G401.6 (cell line): ENCODE measurements at regions not wholly inside any gene's neighbourhood (a gene's known extent, or its start where the extent isn't known, plus 50 kb on each side); places are given as distances from the start of the nearest gene placed in this dataset.
"Not testable (repeated sequence)": the region's sequence is repeated elsewhere in the genome, so short reads cannot be mapped to it uniquely, and the experiment has no call there.

ENCODE experiments used
- FAIRE-seq: peaks from 2 replicates; lab custom pipeline; 2012; peaks lifted over from hg19 to GRCh38; lab: Jason Lieb, UNC

DNA sequence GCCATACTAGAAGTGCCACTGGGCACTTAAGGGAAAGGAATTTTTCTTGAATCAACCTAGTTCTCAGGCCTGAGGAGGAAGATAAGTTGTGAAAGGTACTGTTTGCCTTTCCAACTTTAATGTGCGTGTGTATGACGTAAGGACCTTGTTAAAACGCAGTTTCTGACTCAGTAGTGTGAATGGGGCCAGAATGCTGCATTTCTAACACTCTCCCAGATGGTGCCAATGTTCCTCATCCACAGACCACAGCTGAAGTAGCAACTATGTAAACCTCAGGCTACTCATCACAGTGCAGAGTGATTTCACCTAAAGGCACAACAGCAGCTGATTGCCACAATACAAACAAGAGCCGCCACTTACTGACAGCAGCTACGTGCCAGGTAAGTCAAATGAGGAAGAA, 103.6 kb downstream of the OTOL1 start:
- FAIRE-seq: no peak

DNA sequence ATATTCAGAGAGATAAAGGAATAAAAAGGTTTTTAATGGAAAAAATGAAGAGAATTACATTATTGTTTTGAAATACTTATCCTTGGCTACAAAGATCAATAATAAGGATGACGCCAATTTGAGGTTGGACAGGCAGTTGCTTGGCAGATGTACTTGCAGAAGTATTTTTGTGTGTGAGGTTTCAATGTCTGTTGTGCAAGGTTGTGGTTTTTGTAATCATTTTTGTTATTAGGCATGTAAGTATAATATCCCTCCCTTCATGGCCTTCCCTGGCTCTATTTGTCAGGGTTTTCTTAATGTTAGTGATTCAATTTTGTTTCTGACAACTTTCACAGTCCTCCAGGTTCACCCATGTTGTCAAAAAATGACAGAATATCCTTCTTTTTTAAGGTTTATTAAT, 105.9 kb downstream of the OTOL1 start:
- FAIRE-seq: no peak

DNA sequence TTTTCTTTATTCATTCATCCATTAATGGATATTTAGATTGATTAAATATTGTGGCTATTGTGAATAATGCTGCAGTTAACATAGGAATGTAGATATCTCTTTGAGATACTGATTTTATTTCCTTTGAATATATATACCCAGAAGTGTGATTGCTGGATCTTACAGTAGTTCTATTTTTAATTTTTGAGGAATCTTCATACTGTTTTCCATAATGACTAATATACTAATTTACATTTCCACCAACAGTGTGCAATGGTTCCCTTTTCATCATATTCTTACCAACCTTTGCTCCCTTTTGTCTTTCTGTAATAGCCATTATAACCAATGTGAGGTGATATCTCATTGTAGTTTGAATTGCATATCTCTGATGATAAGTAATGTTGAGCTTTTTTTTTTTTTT, 106.3 kb downstream of the OTOL1 start:
- no peak for FAIRE-seq

GRCh38 chr3:161607056-161607455, 110.4 kb downstream of the OTOL1 start:
- FAIRE-seq: no peak

GRCh38 chr3:161619351-161619750, 122.7 kb downstream of the OTOL1 start:
- no peak for FAIRE-seq

GRCh38 chr3:161630794-161631193, 134.2 kb downstream of the OTOL1 start:
- no peak for FAIRE-seq

GRCh38 chr3:161631536-161631935, 134.9 kb downstream of the OTOL1 start:
- FAIRE-seq: no peak

GRCh38 chr3:161637559-161637958, 141.0 kb downstream of the OTOL1 start:
- FAIRE-seq: no peak

DNA sequence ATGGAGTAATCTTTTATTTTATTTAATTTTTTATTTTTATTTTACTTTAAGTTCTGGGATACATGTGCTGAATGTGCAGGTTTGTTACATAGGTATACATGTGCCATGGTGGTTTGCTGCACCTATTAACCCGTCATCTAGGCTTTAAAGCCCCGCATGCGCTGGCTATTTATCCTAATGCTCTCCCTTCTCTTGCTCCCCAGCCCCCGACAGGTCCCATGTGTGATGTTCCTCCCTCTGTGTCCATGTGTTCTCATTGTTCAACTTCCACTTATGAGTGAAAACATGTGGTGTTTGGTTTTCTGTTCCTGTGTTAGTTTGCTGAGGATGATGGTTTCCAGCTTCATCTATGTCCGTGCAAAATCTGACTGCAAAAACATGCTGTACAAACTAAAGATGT, 142.5 kb downstream of the OTOL1 start:
- not testable (repeated sequence) for FAIRE-seq

GRCh38 chr3:161640181-161640580, 143.6 kb downstream of the OTOL1 start:
- FAIRE-seq: no peak

- FAIRE-seq: no peak
Measured at GRCh38 chr3:161641287-161641686, 144.7 kb downstream of the OTOL1 start.

- no peak for FAIRE-seq
Measured at GRCh38 chr3:161644891-161645635, 148.5 kb downstream of the OTOL1 start.

DNA sequence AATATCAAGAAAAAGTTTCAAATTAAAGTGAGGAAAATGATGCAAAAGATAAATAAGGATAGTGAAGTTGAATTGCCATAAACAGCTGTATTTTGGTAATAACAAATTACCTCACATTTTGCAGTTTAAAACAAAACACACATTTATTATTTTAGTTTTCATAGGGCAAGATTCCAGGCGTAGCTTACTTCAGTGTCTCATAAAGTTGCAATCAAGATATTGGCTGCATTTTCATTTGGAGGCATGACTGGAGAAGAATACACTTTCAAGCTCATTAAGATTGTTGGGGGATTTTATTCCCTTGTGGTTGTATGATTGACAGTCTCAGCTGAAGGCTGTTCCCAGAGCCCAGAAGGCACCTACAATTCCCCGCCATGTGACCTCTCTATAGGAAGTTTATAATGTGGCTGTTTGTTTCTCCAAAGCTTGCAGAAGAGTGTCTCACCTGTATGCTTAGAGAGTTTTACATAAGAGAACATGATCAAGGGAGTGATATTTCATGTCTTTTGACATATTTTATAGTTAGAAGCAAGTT, 151.4 kb downstream of the OTOL1 start:
- no peak for FAIRE-seq

GRCh38 chr3:161649900-161650484, 153.4 kb downstream of the OTOL1 start:
- no peak for FAIRE-seq

GRCh38 chr3:161657786-161658185, 161.2 kb downstream of the OTOL1 start:
- FAIRE-seq: no peak

GRCh38 chr3:161671141-161671540, 174.5 kb downstream of the OTOL1 start:
- FAIRE-seq: no peak

- no peak for FAIRE-seq
Measured at GRCh38 chr3:161672478-161672877, 175.9 kb downstream of the OTOL1 start.

DNA sequence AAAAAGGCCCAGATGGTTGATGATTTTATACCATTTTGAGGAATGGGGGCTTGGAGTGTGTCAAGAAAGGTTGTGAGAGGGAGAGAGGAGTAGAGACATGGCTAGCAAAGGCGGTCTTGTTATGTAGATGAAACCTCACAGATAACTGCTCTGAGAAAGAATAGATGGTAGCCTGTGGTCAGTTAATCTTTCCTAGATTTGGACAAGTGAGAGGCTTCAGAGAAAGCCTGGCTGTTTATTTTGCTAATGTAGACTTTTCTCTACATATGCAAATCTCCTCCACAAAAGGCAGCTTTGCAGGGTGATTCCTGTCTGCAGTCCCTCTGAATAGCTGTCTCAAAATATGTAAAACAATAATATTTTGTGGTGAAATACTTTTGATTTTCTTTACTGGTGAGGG, 177.3 kb downstream of the OTOL1 start:
- no peak for FAIRE-seq

DNA sequence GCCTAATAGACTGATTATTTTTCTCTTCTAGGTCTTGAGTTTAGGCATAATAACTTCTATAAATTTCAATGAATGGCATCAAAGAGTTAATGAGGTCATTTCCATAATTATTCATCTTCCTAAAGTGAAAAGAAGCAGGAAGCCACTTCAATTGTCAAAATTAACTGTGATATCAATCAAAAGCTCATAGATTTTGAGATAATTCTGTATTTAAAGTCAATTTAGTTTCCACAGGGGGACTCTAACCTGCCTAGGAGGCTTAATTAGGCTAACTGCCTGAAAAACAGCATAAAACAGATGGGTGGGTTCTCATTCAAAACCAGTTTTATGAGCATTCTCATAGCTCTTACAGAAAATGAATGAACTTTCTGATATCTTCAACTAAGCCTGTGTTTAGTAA, 177.8 kb downstream of the OTOL1 start:
- no peak for FAIRE-seq

GRCh38 chr3:161681831-161682230, 185.2 kb downstream of the OTOL1 start:
- FAIRE-seq: not testable (repeated sequence)

GRCh38 chr3:161682715-161683114, 186.1 kb downstream of the OTOL1 start:
- no peak for FAIRE-seq

DNA sequence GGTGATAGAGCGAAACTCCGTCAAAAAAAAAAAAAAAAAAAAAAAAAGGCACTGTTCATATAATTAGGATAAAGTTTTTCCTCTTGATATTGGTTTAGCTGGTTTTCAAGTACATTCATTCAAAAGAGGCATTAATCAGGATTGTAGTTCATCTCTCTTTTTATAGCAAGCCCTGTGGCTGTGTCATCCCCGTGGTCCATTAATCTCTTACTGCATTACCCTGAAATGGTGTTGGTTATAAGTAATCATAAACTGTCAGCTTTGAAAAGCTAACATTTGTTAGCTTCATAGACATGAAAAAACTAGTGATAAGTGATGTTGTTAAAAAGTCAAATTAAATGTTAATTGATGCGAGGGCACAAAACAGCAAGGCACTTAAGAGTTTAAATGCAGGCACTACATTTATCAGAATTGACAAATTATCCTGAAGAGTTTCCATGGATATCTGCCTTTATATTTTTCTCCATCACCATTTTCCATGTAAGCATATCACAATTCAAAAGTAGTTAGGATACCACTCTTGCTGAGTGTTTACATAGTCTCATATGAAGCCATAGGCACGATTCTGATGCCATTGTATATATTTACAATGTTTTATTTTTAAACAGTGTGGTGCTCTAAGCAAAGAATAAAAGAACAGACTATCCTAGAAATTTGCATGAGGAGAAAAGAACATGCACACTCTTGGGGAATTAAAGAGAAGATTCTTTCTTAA, 193.1 kb downstream of the OTOL1 start:
- FAIRE-seq: no peak

- no peak for FAIRE-seq
Measured at GRCh38 chr3:161690299-161690620, 193.7 kb downstream of the OTOL1 start.
